ENCODE measurements at regions not wholly inside any gene's neighbourhood (a gene's known extent, or its start where the extent isn't known, plus 50 kb on each side); places are given as distances from the start of the nearest gene placed in this dataset.

- Histone ChIP-seq H3K9me3 (no peaks in the 10 kb centered on the region), H3K36me3 (no peaks in the 10 kb centered on the region), H3K4me1 (ENCODE audit: control insufficient read depth in 1 of 2, low read depth in 2 of 2) (peaks cover 5 to 10% of the 10 kb centered on the region in 2 donors), H3K27me3 (replicated peaks; ENCODE audit: insufficient read depth) (no peaks in the 10 kb centered on the region), H3K27ac (no peak overlapping the region), H3K4me3 (no peak overlapping the region)
- no peak for TF ChIP-seq CTCF (IDR thresholded peaks at IDR 0.05)
- DNase-seq (ENCODE audit: low spot score) (no peak), ATAC-seq (ENCODE audit: insufficient number of reproducible peaks, low FRiP score, low read depth) (no peak)
Observed at GRCh38 chr17:69943058-69943457, 132.0 kb upstream of the KCNJ16 start.

GRCh38 chr17:69944406-69944805 lies 130.6 kb upstream of the KCNJ16 start:
- H3K4me3 ChIP-seq: no peak overlapping the region
- no peaks in the 10 kb centered on the region for H3K9me3 ChIP-seq
- no peaks in the 10 kb centered on the region for H3K36me3 ChIP-seq
- no peak for ATAC-seq (ENCODE audit: insufficient number of reproducible peaks, low FRiP score, low read depth)
- no peaks in the 10 kb centered on the region for H3K27me3 ChIP-seq (replicated peaks; ENCODE audit: insufficient read depth)
- no peak for TF ChIP-seq CTCF (IDR thresholded peaks at IDR 0.05)
- DNase-seq (ENCODE audit: low spot score): no peak
- H3K4me1 ChIP-seq (ENCODE audit: control insufficient read depth in 1 of 2, low read depth in 2 of 2): peaks cover 5 to 10% of the 10 kb centered on the region in 2 donors
- no peak overlapping the region for H3K27ac ChIP-seq

- Histone ChIP-seq H3K4me3 (no peak overlapping the region), H3K27me3 (replicated peaks; ENCODE audit: insufficient read depth) (no peaks in the 10 kb centered on the region), H3K27ac (no peak overlapping the region), H3K4me1 (ENCODE audit: control insufficient read depth in 1 of 2, low read depth in 2 of 2) (peaks cover 5 to 10% of the 10 kb centered on the region in 2 donors), H3K9me3 (no peaks in the 10 kb centered on the region), H3K36me3 (no peaks in the 10 kb centered on the region)
- ATAC-seq (ENCODE audit: insufficient number of reproducible peaks, low FRiP score, low read depth) (no peak), DNase-seq (ENCODE audit: low spot score) (no peak)
- TF ChIP-seq CTCF (IDR thresholded peaks at IDR 0.05): no peak
Observed at GRCh38 chr17:69945698-69946185, 129.3 kb upstream of the KCNJ16 start.

GRCh38 chr17:69947027-69947759 lies 127.8 kb upstream of the KCNJ16 start:
- no peak for ATAC-seq (ENCODE audit: insufficient number of reproducible peaks, low FRiP score, low read depth)

GRCh38 chr17:69948406-69948805 lies 126.6 kb upstream of the KCNJ16 start:
- no peak for TF ChIP-seq CTCF (IDR thresholded peaks at IDR 0.05)
- ATAC-seq (ENCODE audit: insufficient number of reproducible peaks, low FRiP score, low read depth): no peak
- H3K27ac ChIP-seq: no peak overlapping the region
- DNase-seq (ENCODE audit: low spot score): no peak
- H3K9me3 ChIP-seq: no peaks in the 10 kb centered on the region
- H3K4me3 ChIP-seq: no peak overlapping the region
- H3K4me1 ChIP-seq (ENCODE audit: control insufficient read depth in 1 of 2, low read depth in 2 of 2): peaks cover 5 to 10% of the 10 kb centered on the region in 2 donors
- H3K27me3 ChIP-seq (replicated peaks; ENCODE audit: insufficient read depth): no peaks in the 10 kb centered on the region
- no peaks in the 10 kb centered on the region for H3K36me3 ChIP-seq

More at GRCh38 chr17:69947027-69947759, 127.8 kb upstream of the KCNJ16 start:
- H3K9me3 ChIP-seq: no peaks in the 10 kb centered on the region
- TF ChIP-seq CTCF (IDR thresholded peaks at IDR 0.05): no peak
- H3K27me3 ChIP-seq (replicated peaks; ENCODE audit: insufficient read depth): no peaks in the 10 kb centered on the region
- H3K27ac ChIP-seq: no peak overlapping the region
- no peaks in the 10 kb centered on the region for H3K36me3 ChIP-seq
- no peak for DNase-seq (ENCODE audit: low spot score)
- H3K4me3 ChIP-seq: no peak overlapping the region
- H3K4me1 ChIP-seq (ENCODE audit: control insufficient read depth in 1 of 2, low read depth in 2 of 2): peaks cover 5 to 10% of the 10 kb centered on the region in 2 donors

Measured in thoracic aorta (tissue), 2 donors.